GM12878 (cell line): ENCODE measurements at regions not wholly inside any gene's neighbourhood (a gene's known extent, or its start where the extent isn't known, plus 50 kb on each side); places are given as distances from the start of the nearest gene placed in this dataset.

Experiments
- ATAC-seq: fragments of 200-7000 bp; cut with Tn5 transposase; 3 replicates; pipeline ENCODE4 v1.9.1; 2020; ENCODE audit warnings: mild to moderate bottlenecking, moderate library complexity
- BruUV-seq: library from RNA; stranded (reverse); fragments of 400-500 nt; replicated peaks from 2 replicates; lab custom pipeline; 2021; lab: Mats Ljungman, UMichigan
- CTCF ChIA-PET: fragments of 300-600 bp; sonication (Branson Sonifier 250); formaldehyde crosslinking; extraction: SDS; loops from one replicate; lab custom pipeline; 2021; ENCODE audit warnings: inconsistent platforms; lab: Yijun Ruan, JAX
- POLR2A ChIA-PET: fragments of 350-600 bp; formaldehyde crosslinking; extraction: SDS; loops from one replicate; lab custom pipeline; 2021; ENCODE audit warnings: inconsistent platforms; lab: Charles Lee
- RAD21 ChIA-PET: fragments of 300-600 bp; sonication (Branson Sonifier 250); formaldehyde crosslinking; loops from one replicate; lab custom pipeline; 2023; ENCODE audit warnings: antibody characterized with exemption; ENCODE audit not compliant: unreplicated experiment; lab: Charles Lee
- SMC1A ChIA-PET: fragments of 300-600 bp; sonication (Branson Sonifier 250); formaldehyde crosslinking; loops from one replicate; lab custom pipeline; 2023; ENCODE audit not compliant: unreplicated experiment, uncharacterized antibody; lab: Charles Lee
- DNase-seq: peaks from one replicate; pipeline ENCODE4 v3.0.0-alpha.2; 2011; ENCODE audit warnings: low read depth, low spot score
- FAIRE-seq: peaks from 3 replicates; lab custom pipeline; 2011; peaks lifted over from hg19 to GRCh38; lab: Jason Lieb, UNC
- H2AFZ ChIP-seq: 2 replicates; pipeline ENCODE4 v1.6.0; 2011; ENCODE audit warnings: low read depth, low read length, control low read depth; ENCODE audit not compliant: control insufficient read depth
- H3K27ac ChIP-seq: 2 replicates; pipeline ENCODE4 v1.5.1; 2011; ENCODE audit warnings: control low read depth; ENCODE audit not compliant: control insufficient read depth, insufficient read depth
- H3K27me3 ChIP-seq, 2 experiments: replicated peaks in 1 of 2; 2 replicates each; pipeline versions ENCODE4 v1.6.0 to v1.6.1; 2011; ENCODE audit warnings: low read length in 1 of 2; ENCODE audit not compliant: control insufficient read depth in 2 of 2, insufficient read depth in 2 of 2
- H3K36me3 ChIP-seq, 2 experiments: 2 replicates each; pipeline ENCODE4 v1.5.1; 2011; ENCODE audit warnings: low read length in 1 of 2; ENCODE audit not compliant: control insufficient read depth in 2 of 2, insufficient read depth in 2 of 2
- H3K4me1 ChIP-seq: 2 replicates; pipeline ENCODE4 v1.6.1; 2011; ENCODE audit warnings: mild to moderate bottlenecking, low read length, moderate library complexity, mixed read lengths; ENCODE audit not compliant: control insufficient read depth, insufficient read depth
- H3K4me2 ChIP-seq: 2 replicates; pipeline ENCODE4 v1.6.0; 2011; ENCODE audit warnings: control low read depth; ENCODE audit not compliant: control insufficient read depth, insufficient read depth
- H3K4me3 ChIP-seq: fragments of 200-600 bp; sonication (generic); 2 replicates; pipeline ENCODE4 v1.5.1; 2016
- H3K79me2 ChIP-seq: 2 replicates; pipeline ENCODE4 v1.6.0; 2011; ENCODE audit warnings: low read length; ENCODE audit not compliant: control insufficient read depth, insufficient read depth
- H3K9ac ChIP-seq: 2 replicates; pipeline ENCODE4 v1.8.0; 2011; ENCODE audit warnings: low read length, control low read depth, mixed read lengths; ENCODE audit not compliant: control insufficient read depth, insufficient read depth
- H3K9me3 ChIP-seq: replicated peaks from 3 replicates; pipeline ENCODE4 v1.5.1; 2011; ENCODE audit warnings: mild to moderate bottlenecking, low read length; ENCODE audit not compliant: control insufficient read depth, insufficient read depth
- H4K20me1 ChIP-seq: 2 replicates; pipeline ENCODE4 v1.6.0; 2011; ENCODE audit not compliant: control insufficient read depth, insufficient read depth
- ESRRA ChIP-seq: IDR thresholded peaks from 2 replicates; pipeline ENCODE4 v1.6.1; 2012; ENCODE audit warnings: mild to moderate bottlenecking, low read length, improper control_type of control experiment
- HDAC6 ChIP-seq: fragments of 200-600 bp; sonication (generic); IDR thresholded peaks from one replicate; pipeline ENCODE4 v1.8.0; 2017; ENCODE audit warnings: antibody characterized with exemption; ENCODE audit not compliant: unreplicated experiment
- MTA3 ChIP-seq: IDR thresholded peaks from 2 replicates; pipeline ENCODE4 v1.6.1; 2012; ENCODE audit warnings: low read length, inconsistent platforms, borderline replicate concordance
- NR2C1 ChIP-seq: fragments of 450-650 bp; IDR thresholded peaks from 2 replicates; pipeline ENCODE4 v1.6.1; 2017; ENCODE audit warnings: antibody characterized with exemption, mild to moderate bottlenecking, moderate library complexity
- PAX5 ChIP-seq: IDR thresholded peaks from 2 replicates; pipeline ENCODE4 v1.6.1; 2011; ENCODE audit warnings: low read depth, low read length, borderline replicate concordance
- PML ChIP-seq: IDR thresholded peaks from 2 replicates; pipeline ENCODE4 v1.6.1; 2012; ENCODE audit warnings: low read length, inconsistent platforms
- POU2F2 ChIP-seq: IDR thresholded peaks from 3 replicates; pipeline ENCODE4 v1.6.1; 2011; ENCODE audit warnings: low read depth, mild to moderate bottlenecking, low read length, borderline replicate concordance
- RAD21 ChIP-seq: IDR thresholded peaks from 2 replicates; pipeline ENCODE4 v1.6.1; 2011; ENCODE audit warnings: mild to moderate bottlenecking, low read depth, low read length, moderate library complexity; ENCODE audit not compliant: insufficient read depth
- RBBP5 ChIP-seq: fragments of 200-600 bp; sonication (generic); conservative IDR thresholded peaks from 2 replicates; pipeline ENCODE4 v1.6.1; 2016
- SP1 ChIP-seq: IDR thresholded peaks from one replicate; pipeline ENCODE4 v1.6.1; 2011; ENCODE audit warnings: low read depth, low read length
- SREBF1 ChIP-seq: IDR thresholded peaks from 2 replicates; pipeline ENCODE4 v1.6.1; 2012; ENCODE audit warnings: mild to moderate bottlenecking, low read length
- SREBF2 ChIP-seq: IDR thresholded peaks from 2 replicates; pipeline ENCODE4 v1.6.1; 2012; ENCODE audit warnings: mild to moderate bottlenecking, low read length
- ZBED1 ChIP-seq: IDR thresholded peaks from 2 replicates; pipeline ENCODE4 v1.6.1; 2016; ENCODE audit warnings: borderline replicate concordance
- ZNF274 ChIP-seq: IDR thresholded peaks from one replicate; pipeline ENCODE4 v1.8.0; 2011; ENCODE audit not compliant: insufficient read length, insufficient read depth
- WGBS: methylation state at CpG from one replicate; pipeline ENCODE4 v1.1.6; 2016; ENCODE audit warnings: low lambda C conversion rate; ENCODE audit not compliant: insufficient replicate concordance, insufficient coverage; ENCODE audit errors: missing lambda C conversion rate; 5-methylcytosine and 5-hydroxymethylcytosine counted together
- in situ Hi-C: fragments of 300-500 bp; cut with MboI; formaldehyde crosslinking; loops from 9 replicates; pipeline ENCODE4 v1.14.3; 2018; ENCODE audit warnings: mixed read lengths
- intact Hi-C: fragments of 100-400 bp; cut with micrococcal nuclease; formaldehyde crosslinking; loops from one replicate; pipeline ENCODE4 v1.14.2; 2022; ENCODE audit not compliant: unreplicated experiment
- TF ChIP-seq, protein P1 (sequence below): fragments of 450-650 bp; formaldehyde crosslinking; IDR thresholded peaks from 2 replicates; pipeline ENCODE4 v1.5.0; 2022; ENCODE audit warnings: mild to moderate bottlenecking, missing genetic modification characterization
- TF ChIP-seq, protein P2 (sequence below): fragments of 450-650 bp; IDR thresholded peaks from 2 replicates; pipeline ENCODE4 v1.6.1; 2017; ENCODE audit warnings: borderline replicate concordance

DNA sequence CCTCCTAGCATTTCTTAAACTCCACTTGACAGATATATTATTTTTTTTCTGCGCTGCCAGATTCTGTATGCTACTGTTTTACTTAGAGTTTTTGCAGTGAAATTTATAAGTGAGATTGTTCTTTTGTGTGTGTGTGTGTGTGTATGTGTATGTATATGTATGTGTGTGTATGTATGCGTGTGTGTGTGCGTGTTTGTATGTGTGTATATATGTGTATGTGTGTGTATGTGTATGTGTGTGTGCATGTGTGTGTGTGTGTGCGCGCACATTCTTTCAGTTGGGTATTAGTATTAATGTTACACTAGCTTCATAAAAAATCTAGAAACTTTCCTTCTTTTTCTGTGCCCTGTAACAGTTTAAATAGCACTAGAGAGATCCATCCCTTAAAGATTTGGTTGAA is 152.6 kb upstream of the CSF3R start (continued):
- TF ChIP-seq, protein P1, sequence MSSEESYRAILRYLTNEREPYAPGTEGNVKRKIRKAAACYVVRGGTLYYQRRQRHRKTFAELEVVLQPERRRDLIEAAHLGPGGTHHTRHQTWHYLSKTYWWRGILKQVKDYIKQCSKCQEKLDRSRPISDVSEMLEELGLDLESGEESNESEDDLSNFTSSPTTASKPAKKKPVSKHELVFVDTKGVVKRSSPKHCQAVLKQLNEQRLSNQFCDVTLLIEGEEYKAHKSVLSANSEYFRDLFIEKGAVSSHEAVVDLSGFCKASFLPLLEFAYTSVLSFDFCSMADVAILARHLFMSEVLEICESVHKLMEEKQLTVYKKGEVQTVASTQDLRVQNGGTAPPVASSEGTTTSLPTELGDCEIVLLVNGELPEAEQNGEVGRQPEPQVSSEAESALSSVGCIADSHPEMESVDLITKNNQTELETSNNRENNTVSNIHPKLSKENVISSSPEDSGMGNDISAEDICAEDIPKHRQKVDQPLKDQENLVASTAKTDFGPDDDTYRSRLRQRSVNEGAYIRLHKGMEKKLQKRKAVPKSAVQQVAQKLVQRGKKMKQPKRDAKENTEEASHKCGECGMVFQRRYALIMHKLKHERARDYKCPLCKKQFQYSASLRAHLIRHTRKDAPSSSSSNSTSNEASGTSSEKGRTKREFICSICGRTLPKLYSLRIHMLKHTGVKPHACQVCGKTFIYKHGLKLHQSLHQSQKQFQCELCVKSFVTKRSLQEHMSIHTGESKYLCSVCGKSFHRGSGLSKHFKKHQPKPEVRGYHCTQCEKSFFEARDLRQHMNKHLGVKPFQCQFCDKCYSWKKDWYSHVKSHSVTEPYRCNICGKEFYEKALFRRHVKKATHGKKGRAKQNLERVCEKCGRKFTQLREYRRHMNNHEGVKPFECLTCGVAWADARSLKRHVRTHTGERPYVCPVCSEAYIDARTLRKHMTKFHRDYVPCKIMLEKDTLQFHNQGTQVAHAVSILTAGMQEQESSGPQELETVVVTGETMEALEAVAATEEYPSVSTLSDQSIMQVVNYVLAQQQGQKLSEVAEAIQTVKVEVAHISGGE (CRISPR knock-in tag), result no peak
- TF ChIP-seq ZNF274 (no peak), RBBP5 (no peak), RAD21 (no peak)

DNA sequence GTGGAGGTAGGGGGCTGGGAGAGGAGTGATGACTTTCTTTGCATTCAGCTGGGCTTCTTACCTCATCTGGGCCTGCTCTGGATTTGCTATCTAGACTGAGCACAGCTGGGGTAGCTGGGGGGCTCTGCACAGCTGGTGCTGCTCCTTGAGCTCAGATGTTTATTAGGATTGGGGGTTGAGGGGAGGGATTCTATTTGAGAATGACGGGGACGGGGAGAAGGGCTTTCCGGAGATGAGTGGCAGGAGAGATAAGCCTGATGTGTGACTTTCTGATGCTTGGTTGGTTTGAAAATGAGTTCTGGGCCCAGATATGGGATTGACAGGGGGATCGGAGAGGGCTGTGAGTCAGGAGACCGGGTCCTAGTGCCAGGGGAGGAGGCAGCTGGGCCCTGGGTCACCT is 146.1 kb upstream of the CSF3R start:
- POLR2A ChIA-PET, result no interaction called here
- H2AFZ ChIP-seq, result no peak overlapping the region
- TF ChIP-seq PML (no peak), ESRRA (no peak), SREBF1 (no peak), ZBED1 (no peak), MTA3 (no peak), POU2F2 (no peak), PAX5 (no peak), NR2C1 (no peak), SREBF2 (no peak), HDAC6 (no peak), SP1 (no peak)
- TF ChIP-seq, protein P2, sequence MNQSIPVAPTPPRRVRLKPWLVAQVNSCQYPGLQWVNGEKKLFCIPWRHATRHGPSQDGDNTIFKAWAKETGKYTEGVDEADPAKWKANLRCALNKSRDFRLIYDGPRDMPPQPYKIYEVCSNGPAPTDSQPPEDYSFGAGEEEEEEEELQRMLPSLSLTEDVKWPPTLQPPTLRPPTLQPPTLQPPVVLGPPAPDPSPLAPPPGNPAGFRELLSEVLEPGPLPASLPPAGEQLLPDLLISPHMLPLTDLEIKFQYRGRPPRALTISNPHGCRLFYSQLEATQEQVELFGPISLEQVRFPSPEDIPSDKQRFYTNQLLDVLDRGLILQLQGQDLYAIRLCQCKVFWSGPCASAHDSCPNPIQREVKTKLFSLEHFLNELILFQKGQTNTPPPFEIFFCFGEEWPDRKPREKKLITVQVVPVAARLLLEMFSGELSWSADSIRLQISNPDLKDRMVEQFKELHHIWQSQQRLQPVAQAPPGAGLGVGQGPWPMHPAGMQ, result no peak
- TF ChIP-seq, all 136 proteins: peak for 0
- Histone ChIP-seq H3K9me3 (no peaks in the 10 kb centered on the region), H3K79me2 (no peaks in the 10 kb centered on the region), H3K4me2 (no peak overlapping the region), H3K9ac (no peak overlapping the region), H3K36me3 (no peaks in the 10 kb centered on the region), H3K27ac (no peak overlapping the region), H3K4me1 (no peaks in the 10 kb centered on the region), H4K20me1 (no peaks in the 10 kb centered on the region), H3K4me3 (no peak overlapping the region), H3K27me3 (peaks cover 1 to 3% of the 10 kb centered on the region in 2 experiments; a peak in 2 of 4 replicates)
- CTCF ChIA-PET, result no interaction called here
- intact Hi-C loops (no loop called here), in situ Hi-C loops (no loop called here)
- RAD21 ChIA-PET, result interaction anchor here (0.6 kb wide), 1 partner anchor 364 kb away, joined by 3 read pairs; no protein-coding TSS in a partner anchor
- DNase-seq, result no peak
- BruUV-seq, result no TSS peak
- no peak for ATAC-seq
- 24% methylated on average over 5 of the region's 5 CpGs for WGBS
- FAIRE-seq, result no peak
- SMC1A ChIA-PET, result interaction anchor here (0.6 kb wide), 1 partner anchor 415 kb away, joined by 3 read pairs; no protein-coding TSS in a partner anchor
